NCI-H146 (cell line): ENCODE measurements at regions not wholly inside any gene's neighbourhood (a gene's known extent, or its start where the extent isn't known, plus 50 kb on each side); places are given as distances from the start of the nearest gene placed in this dataset.

ENCODE experiments used
- DNase-seq: peaks from one replicate; lab custom pipeline; 2025; lab: John Stamatoyannopoulos, UW

- DNase-seq: no peak
Observed at GRCh38 chr2:64317707-64318475, 136.1 kb upstream of the LGALSL start.

- no peak for DNase-seq
Observed at GRCh38 chr2:64318476-64318748, 135.6 kb upstream of the LGALSL start.

DNA sequence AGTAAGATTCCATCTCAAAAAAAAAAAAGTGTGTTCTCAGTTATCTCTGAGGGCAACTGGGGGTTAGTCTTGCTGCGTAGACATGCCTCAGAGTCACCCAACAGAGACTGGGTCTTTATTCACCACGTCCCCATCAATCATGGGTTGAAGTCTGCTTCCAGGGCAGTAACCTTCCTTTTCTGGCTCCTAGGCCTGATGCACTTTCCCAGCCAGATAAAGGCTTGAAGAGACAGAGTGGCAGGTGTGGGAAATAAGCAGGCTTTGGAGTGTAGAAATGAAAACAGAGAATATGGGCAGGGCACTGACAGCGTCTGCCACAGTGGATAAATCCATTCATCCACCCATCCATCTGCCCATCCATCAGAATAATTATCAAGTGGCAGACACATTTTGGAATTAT lies 134.1 kb upstream of the LGALSL start:
- DNase-seq: no peak

GRCh38 chr2:64322433-64322832 lies 131.5 kb upstream of the LGALSL start:
- no peak for DNase-seq

- no peak for DNase-seq
Observed at GRCh38 chr2:64323197-64323596, 130.8 kb upstream of the LGALSL start.

DNA sequence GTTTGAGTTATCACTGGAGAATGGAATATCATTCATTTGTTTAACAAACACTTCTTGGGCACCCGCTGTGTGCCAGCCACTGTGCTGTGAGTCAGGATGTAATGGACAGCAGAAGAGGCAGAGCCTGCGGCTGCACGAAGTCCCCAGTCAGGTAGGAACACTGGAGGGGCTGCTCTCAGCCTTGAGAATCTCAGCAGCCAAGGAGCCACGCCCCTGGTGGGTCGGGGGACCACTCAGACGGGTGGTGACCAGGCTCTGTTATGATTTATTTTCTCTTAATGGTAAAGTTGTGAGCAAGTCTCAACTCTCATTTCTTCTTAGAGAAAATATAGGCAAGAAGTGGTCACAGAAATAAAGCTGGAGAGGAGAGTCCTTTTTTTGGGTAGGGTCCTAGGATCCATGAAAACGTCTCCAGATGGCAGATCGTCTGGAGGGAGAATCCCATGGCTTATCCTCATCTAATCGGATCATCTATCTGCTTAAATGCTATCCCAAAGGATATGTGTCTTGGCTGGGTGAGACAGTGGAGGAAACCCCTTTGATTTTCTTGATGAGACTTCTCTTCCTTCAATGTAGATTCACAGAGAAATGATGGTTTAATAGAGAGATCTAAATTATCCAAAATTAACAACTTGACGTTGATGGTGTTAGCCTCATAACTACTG lies 129.1 kb upstream of the LGALSL start:
- DNase-seq: no peak

DNA sequence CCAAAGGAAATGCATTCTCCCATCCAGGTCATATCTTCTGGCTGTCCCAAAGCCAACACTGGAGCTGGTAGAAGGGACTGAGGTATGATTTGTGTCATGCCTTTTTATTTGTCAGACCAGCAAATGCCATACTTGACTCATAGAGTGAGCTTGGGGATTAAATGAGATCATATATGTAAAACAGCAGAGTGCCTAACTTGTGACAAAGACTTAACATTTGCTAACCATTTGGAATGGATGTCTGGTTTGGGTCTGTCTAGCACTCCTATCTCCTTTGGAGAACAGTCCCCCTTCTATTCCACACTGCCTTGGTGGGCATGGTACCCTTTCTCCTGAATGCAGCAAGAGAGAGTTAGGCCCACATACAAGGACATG lies 128.5 kb upstream of the LGALSL start:
- no peak for DNase-seq

DNA sequence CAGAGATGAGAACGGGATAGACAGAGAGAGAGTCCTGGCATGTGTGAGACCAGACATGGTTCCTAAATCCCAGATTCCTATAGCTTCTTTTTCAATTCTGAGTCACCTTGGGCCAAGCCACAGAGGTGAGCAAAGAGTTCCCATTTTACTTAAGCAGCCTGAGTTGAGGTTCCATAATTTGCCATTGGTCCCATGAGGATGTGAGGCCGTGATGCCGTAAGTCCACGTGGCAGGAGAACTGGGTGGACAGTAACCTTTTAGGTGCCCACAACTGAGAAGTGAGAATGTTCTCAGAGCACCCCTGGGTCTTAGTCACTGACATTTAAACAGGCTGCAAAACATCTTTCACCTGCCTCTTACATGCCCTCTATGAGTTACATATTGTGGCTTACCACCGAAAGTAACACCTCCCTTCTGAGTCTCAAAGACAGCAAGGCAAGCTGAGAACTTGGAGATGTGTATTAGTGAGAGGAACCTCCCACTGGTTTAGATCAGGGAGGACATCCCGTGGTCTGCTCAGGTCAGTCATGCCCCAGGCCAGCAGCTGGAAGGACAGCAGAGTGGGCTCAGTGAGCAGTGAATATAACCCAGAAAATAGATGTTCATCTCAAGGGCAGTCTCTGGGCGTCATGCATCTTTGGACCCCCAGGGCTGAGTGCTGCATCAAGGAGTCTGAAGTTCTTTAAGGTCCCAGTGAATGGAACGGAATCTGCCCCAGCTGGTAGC lies 127.9 kb upstream of the LGALSL start:
- no peak for DNase-seq

GRCh38 chr2:64326578-64327050 lies 127.3 kb upstream of the LGALSL start:
- no peak for DNase-seq

- DNase-seq: no peak
Observed at GRCh38 chr2:64327129-64327509, 126.8 kb upstream of the LGALSL start.

GRCh38 chr2:64327510-64328414 lies 126.2 kb upstream of the LGALSL start:
- peak; percentile 59 for DNase-seq

GRCh38 chr2:64328415-64328722 lies 125.6 kb upstream of the LGALSL start:
- DNase-seq: no peak

DNA sequence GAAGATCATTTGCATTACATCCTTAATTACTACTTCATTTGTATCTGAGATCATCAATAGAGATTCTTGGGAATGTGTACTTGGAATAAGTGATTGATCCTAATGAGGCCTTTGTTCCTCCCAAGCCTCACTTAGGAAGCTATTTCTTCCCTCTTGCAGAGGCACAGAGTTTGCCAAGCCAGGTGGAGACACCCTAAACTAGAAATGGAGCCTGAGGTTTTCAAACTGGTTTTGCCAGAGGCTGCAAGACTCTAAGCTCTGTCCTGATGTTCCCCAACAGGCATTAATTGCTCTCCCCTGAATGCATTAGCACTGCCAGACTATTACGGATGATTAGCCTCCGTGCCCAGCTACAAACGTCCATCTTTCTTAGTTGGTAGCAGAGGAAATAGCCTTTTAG lies 125.2 kb upstream of the LGALSL start:
- DNase-seq: no peak

DNA sequence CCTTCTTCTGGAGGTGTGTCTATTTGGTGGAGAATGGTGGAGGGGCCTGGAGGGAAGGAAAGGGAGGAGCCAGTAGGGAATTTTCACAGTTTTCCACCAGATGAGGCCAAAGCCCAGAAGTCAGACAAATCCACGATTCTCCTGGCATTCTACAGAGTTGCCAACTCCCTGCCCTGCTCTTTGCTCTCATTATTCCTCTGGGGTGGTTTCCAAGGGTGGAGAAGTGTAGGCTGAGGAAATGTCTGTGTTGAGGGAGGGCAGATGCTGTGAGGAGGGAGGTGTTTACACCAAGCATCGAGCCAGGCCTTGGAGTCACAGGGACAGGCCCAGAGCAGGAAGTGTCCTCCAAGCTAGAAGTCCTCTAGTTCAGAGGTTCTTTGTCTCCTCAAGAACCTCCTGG lies 124.1 kb upstream of the LGALSL start:
- DNase-seq: no peak

GRCh38 chr2:64330281-64331113 lies 123.5 kb upstream of the LGALSL start:
- peak; percentile 83 for DNase-seq

- no peak for DNase-seq
Observed at GRCh38 chr2:64331114-64331645, 122.8 kb upstream of the LGALSL start.

GRCh38 chr2:64331849-64332699 lies 121.9 kb upstream of the LGALSL start:
- DNase-seq: peak; percentile 38

DNA sequence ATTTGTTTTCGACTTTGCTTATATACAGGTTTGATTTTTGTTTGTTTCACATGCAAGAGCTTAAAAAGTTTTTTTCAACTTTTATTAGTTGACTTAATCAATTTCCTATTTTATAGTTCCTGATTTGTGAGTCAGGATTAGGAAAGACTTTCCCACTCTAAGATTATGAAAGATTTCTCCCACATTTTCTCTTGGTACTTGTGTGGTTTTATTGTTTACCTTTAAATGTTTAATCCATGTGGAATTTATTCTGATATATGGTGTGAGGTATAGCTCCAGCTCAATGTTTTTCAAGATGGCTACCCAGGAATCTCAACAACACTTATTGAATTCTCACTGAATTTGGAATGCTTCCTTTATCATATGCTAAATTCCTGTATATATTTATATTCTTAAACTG lies 117.8 kb upstream of the LGALSL start:
- no peak for DNase-seq

- peak; percentile 19 for DNase-seq
Observed at GRCh38 chr2:64337314-64337713, 116.6 kb upstream of the LGALSL start.

DNA sequence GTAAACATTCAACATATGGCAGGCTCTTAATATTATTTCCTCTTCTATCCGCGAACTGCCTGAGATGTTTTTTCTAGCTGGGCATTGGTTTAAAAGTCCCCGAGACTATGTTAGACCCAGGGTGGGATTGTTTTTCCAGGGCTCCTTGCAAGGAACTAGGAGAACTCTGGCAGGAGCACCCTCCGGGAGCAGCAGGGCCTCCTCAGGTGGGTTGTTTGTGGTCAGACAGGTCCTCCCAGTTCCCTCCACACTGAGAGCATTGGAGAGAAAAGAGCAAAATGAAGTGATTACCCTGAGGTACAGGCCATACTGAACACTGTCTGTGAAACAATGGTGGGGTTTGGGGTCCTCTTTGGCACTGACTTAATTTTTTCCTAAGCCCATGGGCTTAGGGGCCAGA lies 115.9 kb upstream of the LGALSL start:
- DNase-seq: no peak
